DND-41 (cell line): ENCODE measurements at regions not wholly inside any gene's neighbourhood (a gene's known extent, or its start where the extent isn't known, plus 50 kb on each side); places are given as distances from the start of the nearest gene placed in this dataset.

Experiments
- CTCF ChIP-seq: IDR thresholded peaks from 2 replicates; pipeline ENCODE4 v1.5.1; 2012; ENCODE audit warnings: borderline replicate concordance, low read length, moderate library complexity, mild to moderate bottlenecking; ENCODE audit not compliant: poor library complexity, severe bottlenecking; ENCODE audit errors: extremely low read depth
- EZH2 ChIP-seq: IDR thresholded peaks from 3 replicates; pipeline ENCODE4 v1.6.1; 2012; ENCODE audit warnings: borderline replicate concordance, low read depth, mild to moderate bottlenecking, moderate library complexity, low read length, inconsistent platforms; ENCODE audit not compliant: severe bottlenecking

GRCh38 chr13:26962671-26963070, 202.1 kb upstream of the GPR12 start:
- no peak for TF ChIP-seq CTCF
- no peak for TF ChIP-seq EZH2
